Heart right ventricle (tissue), 16 donors: ENCODE measurements at regions not wholly inside any gene's neighbourhood (a gene's known extent, or its start where the extent isn't known, plus 50 kb on each side); places are given as distances from the start of the nearest gene placed in this dataset.

ENCODE experiments used
- ATAC-seq, 8 donors: fragments of 200-7000 bp; cut with Tn5 transposase; one replicate each; pipeline ENCODE4 v1.9.1; 2020; ENCODE audit warnings: mild to moderate bottlenecking in 8 of 8, moderate library complexity in 8 of 8, moderate number of reproducible peaks in 1 of 8
- DNase-seq, 2 donors: peaks; one replicate each; pipeline ENCODE4 v3.0.0-alpha.2; 2020
- H3K27ac ChIP-seq, 10 donors: fragments of 200-600 bp; sonication (generic) in 2 of 10; one replicate each; pipeline versions ENCODE4 v1.5.0 to v1.8.0; 2020 to 2022; ENCODE audit warnings: mild to moderate bottlenecking in 3 of 10
- H3K27me3 ChIP-seq, 7 donors: fragments of 200-600 bp; one replicate each; pipeline ENCODE4 v1.8.0; 2021 to 2022; ENCODE audit warnings: mild to moderate bottlenecking in 2 of 7
- H3K36me3 ChIP-seq, 9 donors: fragments of 200-600 bp; sonication (generic) in 1 of 9; one replicate each; pipeline versions ENCODE4 v1.5.0 to v1.8.0; 2020 to 2022; ENCODE audit warnings: mild to moderate bottlenecking in 2 of 9
- H3K4me1 ChIP-seq, 9 donors: fragments of 200-600 bp; sonication (generic) in 1 of 9; one replicate each; pipeline versions ENCODE4 v1.5.0 to v1.8.0; 2020 to 2022; ENCODE audit warnings: mild to moderate bottlenecking in 4 of 9
- H3K4me3 ChIP-seq, 10 donors: fragments of 200-600 bp; sonication (generic) in 2 of 10; one replicate each; pipeline versions ENCODE4 v1.5.0 to v1.8.0; 2020 to 2022; ENCODE audit warnings: mild to moderate bottlenecking in 7 of 10, moderate library complexity in 2 of 10
- H3K9me3 ChIP-seq, 11 donors: fragments of 200-600 bp in 10 of 11; sonication (generic) in 2 of 11; one replicate each; pipeline versions ENCODE4 v1.5.0 to v1.8.0; 2013 to 2022; ENCODE audit warnings: mild to moderate bottlenecking in 2 of 11, control low read depth in 1 of 11, moderate library complexity in 1 of 11
- WGBS, 2 donors: extraction: QIAGEN DNeasy Blood & Tissue Kit; methylation state at CpG; one replicate each; pipeline ENCODE4 v1.1.7; 2013; ENCODE audit warnings: inconsistent platforms in 1 of 2; 5-methylcytosine and 5-hydroxymethylcytosine counted together
- intact Hi-C, 10 donors: fragments of 100-400 bp; cut with DNase I; formaldehyde crosslinking; loops; one replicate each; pipeline versions ENCODE4 v1.11.1 to v1.14.2; 2022
- TF ChIP-seq, protein P1 (sequence below), 9 donors: fragments of 200-600 bp; sonication (generic) in 2 of 9; IDR thresholded peaks; one replicate each; pipeline versions ENCODE4 v1.5.0 to v1.8.0; 2021 to 2022; ENCODE audit warnings: antibody characterized with exemption in 9 of 9, mild to moderate bottlenecking in 5 of 9, moderate library complexity in 1 of 9
- donor health status: Arrhythmogenic right ventricular cardiomyopathy.
- donor health status: ischemic (EF 13 %, LVEDD 7.1; RV severe dilation, severe dysfunction).
- donor health status: healthy with polysubstance abuse.
- donor health status: DM: no; HTN: yes; CAD: no.
- donor health status: DM: no; HTN: no; CAD: no.
- donor health status: ischemic (EF 25% LVEDD 6.9; RV normal size, moderate dysfunction).
- donor health status: ischemic (EF 25% LVEDD 5.7; RV mildly dilated, moderate dysfunction).
- donor health status: healthy.
- donor health status: DM: yes; HTN: yes; CAD: no.
- donor health status: Ischemic cardiomyopathy.
- donor health status: ischemic (EF 35%, LVEDD 5.7; RV mildly dilated, moderate dysfunction).
- donor health status: nonischemic (EF 11% LVEDD 7.7; RV severe dilation, severe dysfunction).
- donor health status: DM: yes; HTN: yes; CAD: no.
- donor health status: PGD.
- donor health status: ischemic (EF 29% LVEDD 5.4; RV normal size, mild dysfunction).
- donor health status: nonischemic (EF 23%, LVEDD 6.1; RV moderate dilation, normal function).

DNA sequence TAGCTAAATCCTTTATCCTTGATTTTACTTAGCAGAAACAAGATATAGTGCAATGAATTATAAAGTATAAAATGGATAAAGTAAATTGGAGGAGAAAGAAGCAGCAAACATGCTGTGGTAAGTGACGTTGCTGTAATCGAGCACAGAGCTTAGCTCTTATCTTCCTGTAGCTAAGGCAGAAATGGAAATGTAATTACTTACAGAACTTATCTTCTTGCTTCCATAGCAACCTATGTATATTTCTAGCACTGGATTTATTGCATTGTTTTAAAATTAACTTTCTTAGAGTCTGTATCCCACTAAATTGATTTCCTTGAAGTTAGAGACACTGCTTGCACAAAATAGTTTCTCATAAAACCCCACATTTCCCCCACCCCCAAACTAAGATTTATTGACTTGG lies 130.6 kb upstream of the MC4R start:
- DNase-seq: no peak
- 20 to 24% methylated on average over 2 of the region's 2 CpGs for WGBS, 2 donors
- Histone ChIP-seq H3K9me3 (no peaks in the 10 kb centered on the region), H3K4me1 (no peaks in the 10 kb centered on the region), H3K27me3 (no peaks in the 10 kb centered on the region), H3K36me3 (no peaks in the 10 kb centered on the region), H3K27ac (no peak overlapping the region), H3K4me3 (no peak overlapping the region)
- no peak for ATAC-seq
- TF ChIP-seq, protein P1, sequence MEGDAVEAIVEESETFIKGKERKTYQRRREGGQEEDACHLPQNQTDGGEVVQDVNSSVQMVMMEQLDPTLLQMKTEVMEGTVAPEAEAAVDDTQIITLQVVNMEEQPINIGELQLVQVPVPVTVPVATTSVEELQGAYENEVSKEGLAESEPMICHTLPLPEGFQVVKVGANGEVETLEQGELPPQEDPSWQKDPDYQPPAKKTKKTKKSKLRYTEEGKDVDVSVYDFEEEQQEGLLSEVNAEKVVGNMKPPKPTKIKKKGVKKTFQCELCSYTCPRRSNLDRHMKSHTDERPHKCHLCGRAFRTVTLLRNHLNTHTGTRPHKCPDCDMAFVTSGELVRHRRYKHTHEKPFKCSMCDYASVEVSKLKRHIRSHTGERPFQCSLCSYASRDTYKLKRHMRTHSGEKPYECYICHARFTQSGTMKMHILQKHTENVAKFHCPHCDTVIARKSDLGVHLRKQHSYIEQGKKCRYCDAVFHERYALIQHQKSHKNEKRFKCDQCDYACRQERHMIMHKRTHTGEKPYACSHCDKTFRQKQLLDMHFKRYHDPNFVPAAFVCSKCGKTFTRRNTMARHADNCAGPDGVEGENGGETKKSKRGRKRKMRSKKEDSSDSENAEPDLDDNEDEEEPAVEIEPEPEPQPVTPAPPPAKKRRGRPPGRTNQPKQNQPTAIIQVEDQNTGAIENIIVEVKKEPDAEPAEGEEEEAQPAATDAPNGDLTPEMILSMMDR (IDR thresholded peaks at IDR 0.05): no peak
- intact Hi-C loops: loop anchor here in 1 of 10 donors (10.0 kb wide), 1 partner anchor 58 kb away; no protein-coding TSS in a partner anchor

GRCh38 chr18:60506190-60506589 lies 133.6 kb upstream of the MC4R start:
- no peak overlapping the region for H3K4me3 ChIP-seq
- no peak for ATAC-seq
- intact Hi-C loops: loop anchor here in 1 of 10 donors (10.0 kb wide), 1 partner anchor 61 kb away; no protein-coding TSS in a partner anchor
- TF ChIP-seq, protein P1 (IDR thresholded peaks at IDR 0.05): no peak
- no peak overlapping the region for H3K27ac ChIP-seq
- no peaks in the 10 kb centered on the region for H3K27me3 ChIP-seq
- no peaks in the 10 kb centered on the region for H3K36me3 ChIP-seq
- 66 to 71% methylated on average over 1 of the region's 1 CpG for WGBS, 2 donors
- no peaks in the 10 kb centered on the region for H3K4me1 ChIP-seq
- no peak for DNase-seq
- H3K9me3 ChIP-seq: no peaks in the 10 kb centered on the region

- ATAC-seq: no peak
- intact Hi-C loops: loop anchor here in 1 of 10 donors (10.0 kb wide), 1 partner anchor 62 kb away; no protein-coding TSS in a partner anchor
Observed at GRCh38 chr18:60506682-60507081, 134.1 kb upstream of the MC4R start.

GRCh38 chr18:60508108-60508507 lies 135.5 kb upstream of the MC4R start:
- intact Hi-C loops: loop anchor here in 1 of 10 donors (10.0 kb wide), 1 partner anchor 63 kb away; no protein-coding TSS in a partner anchor
- H3K36me3 ChIP-seq: no peaks in the 10 kb centered on the region
- 65 to 71% methylated on average over 2 of the region's 2 CpGs for WGBS, 2 donors
- no peaks in the 10 kb centered on the region for H3K27me3 ChIP-seq
- no peak overlapping the region for H3K27ac ChIP-seq
- H3K9me3 ChIP-seq: no peaks in the 10 kb centered on the region
- H3K4me3 ChIP-seq: no peak overlapping the region
- DNase-seq (no peak), ATAC-seq (no peak)
- TF ChIP-seq, protein P1 (IDR thresholded peaks at IDR 0.05): no peak
- no peaks in the 10 kb centered on the region for H3K4me1 ChIP-seq

More at GRCh38 chr18:60506682-60507081, 134.1 kb upstream of the MC4R start:
- Histone ChIP-seq H3K4me3 (no peak overlapping the region), H3K4me1 (no peaks in the 10 kb centered on the region), H3K9me3 (no peaks in the 10 kb centered on the region), H3K27ac (no peak overlapping the region), H3K36me3 (no peaks in the 10 kb centered on the region), H3K27me3 (no peaks in the 10 kb centered on the region)
- DNase-seq: no peak
- WGBS, 2 donors: 53 to 69% methylated on average over 4 of the region's 4 CpGs
- TF ChIP-seq, protein P1 (IDR thresholded peaks at IDR 0.05): no peak
